Thyroid gland (tissue), 4 donors: ENCODE measurements at regions not wholly inside any gene's neighbourhood (a gene's known extent, or its start where the extent isn't known, plus 50 kb on each side); places are given as distances from the start of the nearest gene placed in this dataset.

Experiments
- POLR2A ChIP-seq, 2 donors: fragments of 450-650 bp; IDR thresholded peaks; one replicate each; pipeline ENCODE4 v1.6.1; 2017; ENCODE audit warnings: antibody characterized with exemption in 2 of 2, mild to moderate bottlenecking in 2 of 2, moderate library complexity in 1 of 2
- TF ChIP-seq, protein P1 (sequence below), 6 experiments: fragments of 200-600 bp in 3 of 6; fragments of 450-650 bp in 3 of 6; sonication (generic) in 3 of 6; IDR thresholded peaks; one replicate each; pipeline ENCODE4 v1.5.1; 2016 to 2019; ENCODE audit warnings: antibody characterized with exemption in 6 of 6, mild to moderate bottlenecking in 2 of 6, inconsistent platforms in 1 of 6, moderate library complexity in 1 of 6

DNA sequence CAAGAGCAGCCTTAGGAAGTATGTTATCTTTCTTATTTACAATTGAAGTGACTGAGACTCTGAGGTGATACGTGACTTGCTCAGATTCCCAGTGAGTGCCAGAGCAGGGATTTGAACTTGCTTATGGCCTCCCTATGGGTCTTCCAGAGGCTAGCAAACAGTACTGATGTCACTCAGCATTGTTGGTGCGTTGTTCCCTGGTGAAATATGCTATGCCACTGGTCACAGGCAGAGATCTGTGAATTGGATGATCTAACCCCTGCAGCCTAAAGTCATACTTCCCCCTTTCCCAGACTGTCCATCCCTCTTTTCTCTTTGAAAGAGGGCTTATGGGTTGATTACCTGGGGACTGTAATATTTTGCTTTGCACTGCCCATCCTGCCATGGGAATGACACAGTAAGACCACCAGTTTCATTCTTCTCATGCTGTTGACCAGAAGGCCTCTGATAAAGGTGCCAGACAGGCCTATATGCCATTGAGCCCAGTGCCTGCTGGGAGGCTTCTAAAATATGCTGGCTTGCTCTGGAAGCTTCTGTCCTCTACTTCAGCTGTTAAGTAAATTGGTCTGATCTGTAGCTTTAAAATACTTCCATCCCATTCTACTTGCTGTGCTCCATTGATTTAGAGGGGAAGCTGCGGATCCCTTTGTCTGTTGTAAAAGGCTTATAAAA is 152.2 kb upstream of the E2F8 start:
- TF ChIP-seq, protein P1, sequence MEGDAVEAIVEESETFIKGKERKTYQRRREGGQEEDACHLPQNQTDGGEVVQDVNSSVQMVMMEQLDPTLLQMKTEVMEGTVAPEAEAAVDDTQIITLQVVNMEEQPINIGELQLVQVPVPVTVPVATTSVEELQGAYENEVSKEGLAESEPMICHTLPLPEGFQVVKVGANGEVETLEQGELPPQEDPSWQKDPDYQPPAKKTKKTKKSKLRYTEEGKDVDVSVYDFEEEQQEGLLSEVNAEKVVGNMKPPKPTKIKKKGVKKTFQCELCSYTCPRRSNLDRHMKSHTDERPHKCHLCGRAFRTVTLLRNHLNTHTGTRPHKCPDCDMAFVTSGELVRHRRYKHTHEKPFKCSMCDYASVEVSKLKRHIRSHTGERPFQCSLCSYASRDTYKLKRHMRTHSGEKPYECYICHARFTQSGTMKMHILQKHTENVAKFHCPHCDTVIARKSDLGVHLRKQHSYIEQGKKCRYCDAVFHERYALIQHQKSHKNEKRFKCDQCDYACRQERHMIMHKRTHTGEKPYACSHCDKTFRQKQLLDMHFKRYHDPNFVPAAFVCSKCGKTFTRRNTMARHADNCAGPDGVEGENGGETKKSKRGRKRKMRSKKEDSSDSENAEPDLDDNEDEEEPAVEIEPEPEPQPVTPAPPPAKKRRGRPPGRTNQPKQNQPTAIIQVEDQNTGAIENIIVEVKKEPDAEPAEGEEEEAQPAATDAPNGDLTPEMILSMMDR (IDR thresholded peaks at IDR 0.05) = no peak
- TF ChIP-seq POLR2A (IDR thresholded peaks at IDR 0.05) = no peak
